ENCODE measurements at regions not wholly inside any gene's neighbourhood (a gene's known extent, or its start where the extent isn't known, plus 50 kb on each side); places are given as distances from the start of the nearest gene placed in this dataset.

GRCh38 chr6:113616701-113617274 lies 240.4 kb upstream of the MARCKS start:
- H3K9ac ChIP-seq (ENCODE audit: low read length), result no peak overlapping the region
- DNase-seq, result no peak
- H3K27ac ChIP-seq (ENCODE audit: low read length), result no peak overlapping the region
- no peak overlapping the region for H3K4me3 ChIP-seq (ENCODE audit: low read length)
- no peaks in the 10 kb centered on the region for H3K36me3 ChIP-seq (replicated peaks; ENCODE audit: insufficient read depth, low read length)
- H3K9me2 ChIP-seq (replicated peaks; ENCODE audit: insufficient read depth, low read length), result no peaks in the 10 kb centered on the region
- H2AFZ ChIP-seq (ENCODE audit: low read length), result no peak overlapping the region
- H3F3A ChIP-seq (ENCODE audit: insufficient read depth, low read length), result no peaks in the 10 kb centered on the region
- no peaks in the 10 kb centered on the region for H4K20me1 ChIP-seq (ENCODE audit: insufficient read depth, low read length)
- H3K27me3 ChIP-seq (replicated peaks; ENCODE audit: insufficient read depth, low read length), result no peaks in the 10 kb centered on the region
- H3K9me3 ChIP-seq (replicated peaks; ENCODE audit: insufficient read depth, low read length), result no peaks in the 10 kb centered on the region
- no peaks in the 10 kb centered on the region for H3K79me2 ChIP-seq (ENCODE audit: low read length)
- no peaks in the 10 kb centered on the region for H3K4me1 ChIP-seq (ENCODE audit: low read length)
- no peak overlapping the region for H3K4me2 ChIP-seq (ENCODE audit: low read depth, low read length)
- no peak for TF ChIP-seq EZH2phosphoT487 (IDR thresholded peaks at IDR 0.05; ENCODE audit: low read length)
- no peak for TF ChIP-seq EZH2 (optimal IDR thresholded peaks at IDR 0.05; ENCODE audit: low read depth, low read length)
- no peak for TF ChIP-seq CTCF (IDR thresholded peaks at IDR 0.05; ENCODE audit: low read length)

GRCh38 chr6:113619077-113619476 lies 238.1 kb upstream of the MARCKS start:
- no peak for DNase-seq
- Histone ChIP-seq H3K9me3 (replicated peaks; ENCODE audit: insufficient read depth, low read length) (no peaks in the 10 kb centered on the region), H4K20me1 (ENCODE audit: insufficient read depth, low read length) (no peaks in the 10 kb centered on the region), H3K9me2 (replicated peaks; ENCODE audit: insufficient read depth, low read length) (no peaks in the 10 kb centered on the region), H3K4me3 (ENCODE audit: low read length) (no peak overlapping the region), H3K27me3 (replicated peaks; ENCODE audit: insufficient read depth, low read length) (no peaks in the 10 kb centered on the region), H2AFZ (ENCODE audit: low read length) (no peak overlapping the region), H3K9ac (ENCODE audit: low read length) (no peak overlapping the region), H3K4me1 (ENCODE audit: low read length) (0 out of 2 replicates have a peak, but pooled peaks cover 1% of the 10 kb centered on the region), H3K4me2 (ENCODE audit: low read depth, low read length) (no peak overlapping the region), H3K27ac (ENCODE audit: low read length) (no peak overlapping the region), H3K79me2 (ENCODE audit: low read length) (no peaks in the 10 kb centered on the region), H3F3A (ENCODE audit: insufficient read depth, low read length) (no peaks in the 10 kb centered on the region), H3K36me3 (replicated peaks; ENCODE audit: insufficient read depth, low read length) (no peaks in the 10 kb centered on the region)
- TF ChIP-seq EZH2phosphoT487 (IDR thresholded peaks at IDR 0.05; ENCODE audit: low read length) (no peak), EZH2 (optimal IDR thresholded peaks at IDR 0.05; ENCODE audit: low read depth, low read length) (no peak), CTCF (IDR thresholded peaks at IDR 0.05; ENCODE audit: low read length) (no peak)

GRCh38 chr6:113620386-113620785 lies 236.8 kb upstream of the MARCKS start:
- TF ChIP-seq EZH2 (optimal IDR thresholded peaks at IDR 0.05; ENCODE audit: low read depth, low read length) (no peak), EZH2phosphoT487 (IDR thresholded peaks at IDR 0.05; ENCODE audit: low read length) (no peak), CTCF (IDR thresholded peaks at IDR 0.05; ENCODE audit: low read length) (no peak)
- no peaks in the 10 kb centered on the region for H3K36me3 ChIP-seq (replicated peaks; ENCODE audit: insufficient read depth, low read length)
- no peak overlapping the region for H3K4me2 ChIP-seq (ENCODE audit: low read depth, low read length)
- no peaks in the 10 kb centered on the region for H3K27me3 ChIP-seq (replicated peaks; ENCODE audit: insufficient read depth, low read length)
- no peak for DNase-seq
- no peak overlapping the region for H3K27ac ChIP-seq (ENCODE audit: low read length)
- no peak overlapping the region for H3K4me3 ChIP-seq (ENCODE audit: low read length)
- no peaks in the 10 kb centered on the region for H3K9me3 ChIP-seq (replicated peaks; ENCODE audit: insufficient read depth, low read length)
- H3K9me2 ChIP-seq (replicated peaks; ENCODE audit: insufficient read depth, low read length), result no peaks in the 10 kb centered on the region
- no peaks in the 10 kb centered on the region for H3K79me2 ChIP-seq (ENCODE audit: low read length)
- no peaks in the 10 kb centered on the region for H4K20me1 ChIP-seq (ENCODE audit: insufficient read depth, low read length)
- no peak overlapping the region for H3K9ac ChIP-seq (ENCODE audit: low read length)
- no peak overlapping the region for H2AFZ ChIP-seq (ENCODE audit: low read length)
- peaks cover 5% of the 10 kb centered on the region for H3K4me1 ChIP-seq (ENCODE audit: low read length)
- H3F3A ChIP-seq (ENCODE audit: insufficient read depth, low read length), result 0 out of 2 replicates have a peak, but pooled peaks cover 1% of the 10 kb centered on the region

Data from MM.1S (cell line).